Panc1 (cell line): ENCODE measurements at regions not wholly inside any gene's neighbourhood (a gene's known extent, or its start where the extent isn't known, plus 50 kb on each side); places are given as distances from the start of the nearest gene placed in this dataset.

Source experiments
- ATAC-seq: fragments of 200-7000 bp; cut with Tn5 transposase; 2 replicates; pipeline ENCODE4 v1.9.1; 2020; ENCODE audit warnings: mild to moderate bottlenecking, moderate library complexity
- BruUV-seq: library from RNA; stranded (reverse); fragments of 400-500 nt; replicated peaks from 2 replicates; lab custom pipeline; 2021; lab: Mats Ljungman, UMichigan
- CTCF ChIA-PET: fragments of 300-600 bp; sonication (Branson Sonifier 250); formaldehyde crosslinking; loops from one replicate; lab custom pipeline; 2022; ENCODE audit warnings: antibody characterized with exemption; lab: Charles Lee
- POLR2A ChIA-PET: fragments of 300-600 bp; sonication (Branson Sonifier 250); formaldehyde crosslinking; loops from one replicate; lab custom pipeline; 2022; ENCODE audit warnings: antibody characterized with exemption; lab: Charles Lee
- DNase-seq: peaks from one replicate; pipeline ENCODE4 v3.0.0-alpha.2; 2010; ENCODE audit warnings: low read depth, low spot score
- H3K27ac ChIP-seq: 2 replicates; pipeline ENCODE4 v1.5.1; 2011; ENCODE audit warnings: mild to moderate bottlenecking, low read length, inconsistent platforms
- H3K27me3 ChIP-seq: fragments of 200-500 bp; sonication (Bioruptor generic); 2 replicates; pipeline ENCODE4 v1.6.0; 2014; ENCODE audit warnings: low read length, inconsistent platforms; ENCODE audit not compliant: control insufficient read depth, insufficient read depth
- H3K36me3 ChIP-seq: fragments of 200-500 bp; sonication (Bioruptor generic); 2 replicates; pipeline ENCODE4 v1.5.1; 2014; ENCODE audit warnings: inconsistent platforms, mild to moderate bottlenecking, low read length, moderate library complexity; ENCODE audit not compliant: control insufficient read depth, insufficient read depth
- H3K4me1 ChIP-seq: 2 replicates; pipeline ENCODE4 v1.5.1; 2011; ENCODE audit warnings: inconsistent platforms, mild to moderate bottlenecking, low read length, moderate library complexity; ENCODE audit not compliant: control insufficient read depth, insufficient read depth
- H3K4me3 ChIP-seq, 2 experiments: 2 replicates each; pipeline ENCODE4 v1.5.1; 2011 to 2012; ENCODE audit warnings: low read depth in 2 of 2, low read length in 2 of 2, mild to moderate bottlenecking in 2 of 2, inconsistent platforms in 1 of 2, moderate library complexity in 1 of 2
- H3K9me3 ChIP-seq: fragments of 200-500 bp; sonication (Bioruptor generic); 2 replicates; pipeline ENCODE4 v1.5.1; 2014; ENCODE audit warnings: low read depth, mild to moderate bottlenecking, inconsistent platforms, low read length, moderate library complexity; ENCODE audit not compliant: control insufficient read depth, insufficient read depth
- POLR2AphosphoS5 ChIP-seq: IDR thresholded peaks from 2 replicates; pipeline ENCODE4 v1.6.1; 2012; ENCODE audit warnings: mild to moderate bottlenecking, low read depth, low read length, moderate library complexity
- SIN3A ChIP-seq: IDR thresholded peaks from 2 replicates; pipeline ENCODE4 v1.6.1; 2012; ENCODE audit warnings: low read depth, mild to moderate bottlenecking, low read length, moderate library complexity, borderline replicate concordance; ENCODE audit not compliant: insufficient read depth
- TCF7L2 ChIP-seq: IDR thresholded peaks from 2 replicates; pipeline ENCODE4 v1.6.1; 2011; ENCODE audit warnings: mild to moderate bottlenecking, low read depth, low read length, inconsistent platforms
- in situ Hi-C: cut with HindIII; loops from 2 replicates; pipeline ENCODE4 v1.10.0; 2016; ENCODE audit warnings: low sequenced_read_pairs, low pct_unique_long_range_greater_than_20kb
- intact Hi-C: fragments of 100-400 bp; cut with micrococcal nuclease; formaldehyde crosslinking; loops from one replicate; pipeline ENCODE4 v1.10.0; 2022; ENCODE audit not compliant: unreplicated experiment
- TF ChIP-seq, protein P1 (sequence below), 2 experiments: IDR thresholded peaks; 2 replicates each; pipeline ENCODE4 v1.6.1; 2011 to 2012; ENCODE audit warnings: low read depth in 2 of 2, control low read depth in 1 of 2, low read length in 1 of 2, mild to moderate bottlenecking in 1 of 2, moderate library complexity in 1 of 2; ENCODE audit not compliant: insufficient read depth in 1 of 2
- TF ChIP-seq, protein P2 (sequence below): fragments of 450-650 bp; IDR thresholded peaks from 2 replicates; pipeline ENCODE4 v1.5.1; 2017; ENCODE audit warnings: mild to moderate bottlenecking

DNA sequence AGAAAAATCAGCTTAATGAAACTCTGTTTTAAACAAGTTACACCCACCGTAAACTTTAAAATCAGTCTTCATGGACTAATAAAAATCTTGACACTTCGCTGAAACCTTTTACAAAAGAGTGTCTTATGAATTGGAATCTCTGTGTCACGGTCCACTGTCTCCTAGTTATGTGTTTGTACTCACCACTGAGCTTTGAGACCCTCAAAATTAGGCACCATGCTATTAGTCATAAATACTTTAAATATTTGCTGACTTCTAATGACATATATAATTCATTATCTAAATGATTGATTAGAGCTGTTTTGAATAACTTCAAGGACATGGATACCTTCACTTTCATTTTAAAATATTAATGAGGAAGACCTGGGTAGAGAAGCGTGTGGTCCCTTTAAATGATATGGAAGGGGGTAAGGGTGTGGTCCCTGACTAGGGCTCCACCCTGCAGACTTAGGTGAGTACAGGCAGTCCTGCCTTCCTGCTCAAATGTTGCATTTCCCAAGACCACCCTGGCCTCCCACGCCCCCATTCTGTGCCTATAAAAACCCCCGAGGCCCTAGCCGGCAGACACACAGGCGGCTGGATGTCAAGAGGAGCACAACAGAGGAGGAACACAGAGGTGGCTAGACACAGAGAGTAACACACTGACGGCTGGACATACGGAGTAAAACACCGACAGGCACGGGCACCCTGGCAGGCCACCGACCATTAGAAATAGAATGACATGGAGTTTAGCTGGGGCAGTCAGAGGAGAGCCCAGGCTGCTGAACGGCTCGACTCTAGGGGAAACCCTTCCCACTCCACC, 179.0 kb upstream of the CDH9 start:
- BruUV-seq, result no TSS peak
- Histone ChIP-seq H3K4me1 (no peaks in the 10 kb centered on the region; the same call in 1 of the 2 replicates), H3K27ac (peak overlapping the region; percentile 26; the same call in 1 of the 2 replicates), H3K9me3 (no peaks in the 10 kb centered on the region), H3K4me3 (peak overlapping the region; percentile 25 to 49), H3K36me3 (no peaks in the 10 kb centered on the region), H3K27me3 (no peaks in the 10 kb centered on the region)
- ChIA-PET CTCF (no interaction called here), POLR2A (interaction anchor here (0.6 kb wide), 1 partner anchor 427 kb away, joined by 3 read pairs; no protein-coding TSS in a partner anchor)
- in situ Hi-C loops, result no loop called here
- intact Hi-C loops, result no loop called here
- ATAC-seq (peak; percentile 84), DNase-seq (no peak)
- TF ChIP-seq SIN3A (no peak), POLR2AphosphoS5 (no peak), TCF7L2 (no peak)
- TF ChIP-seq, protein P1, sequence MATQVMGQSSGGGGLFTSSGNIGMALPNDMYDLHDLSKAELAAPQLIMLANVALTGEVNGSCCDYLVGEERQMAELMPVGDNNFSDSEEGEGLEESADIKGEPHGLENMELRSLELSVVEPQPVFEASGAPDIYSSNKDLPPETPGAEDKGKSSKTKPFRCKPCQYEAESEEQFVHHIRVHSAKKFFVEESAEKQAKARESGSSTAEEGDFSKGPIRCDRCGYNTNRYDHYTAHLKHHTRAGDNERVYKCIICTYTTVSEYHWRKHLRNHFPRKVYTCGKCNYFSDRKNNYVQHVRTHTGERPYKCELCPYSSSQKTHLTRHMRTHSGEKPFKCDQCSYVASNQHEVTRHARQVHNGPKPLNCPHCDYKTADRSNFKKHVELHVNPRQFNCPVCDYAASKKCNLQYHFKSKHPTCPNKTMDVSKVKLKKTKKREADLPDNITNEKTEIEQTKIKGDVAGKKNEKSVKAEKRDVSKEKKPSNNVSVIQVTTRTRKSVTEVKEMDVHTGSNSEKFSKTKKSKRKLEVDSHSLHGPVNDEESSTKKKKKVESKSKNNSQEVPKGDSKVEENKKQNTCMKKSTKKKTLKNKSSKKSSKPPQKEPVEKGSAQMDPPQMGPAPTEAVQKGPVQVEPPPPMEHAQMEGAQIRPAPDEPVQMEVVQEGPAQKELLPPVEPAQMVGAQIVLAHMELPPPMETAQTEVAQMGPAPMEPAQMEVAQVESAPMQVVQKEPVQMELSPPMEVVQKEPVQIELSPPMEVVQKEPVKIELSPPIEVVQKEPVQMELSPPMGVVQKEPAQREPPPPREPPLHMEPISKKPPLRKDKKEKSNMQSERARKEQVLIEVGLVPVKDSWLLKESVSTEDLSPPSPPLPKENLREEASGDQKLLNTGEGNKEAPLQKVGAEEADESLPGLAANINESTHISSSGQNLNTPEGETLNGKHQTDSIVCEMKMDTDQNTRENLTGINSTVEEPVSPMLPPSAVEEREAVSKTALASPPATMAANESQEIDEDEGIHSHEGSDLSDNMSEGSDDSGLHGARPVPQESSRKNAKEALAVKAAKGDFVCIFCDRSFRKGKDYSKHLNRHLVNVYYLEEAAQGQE (IDR thresholded peaks at IDR 0.05; ENCODE audit: insufficient read depth in 1 of 2, low read depth in 2 of 2, low read length in 1 of 2), result no peak
- TF ChIP-seq, protein P2, sequence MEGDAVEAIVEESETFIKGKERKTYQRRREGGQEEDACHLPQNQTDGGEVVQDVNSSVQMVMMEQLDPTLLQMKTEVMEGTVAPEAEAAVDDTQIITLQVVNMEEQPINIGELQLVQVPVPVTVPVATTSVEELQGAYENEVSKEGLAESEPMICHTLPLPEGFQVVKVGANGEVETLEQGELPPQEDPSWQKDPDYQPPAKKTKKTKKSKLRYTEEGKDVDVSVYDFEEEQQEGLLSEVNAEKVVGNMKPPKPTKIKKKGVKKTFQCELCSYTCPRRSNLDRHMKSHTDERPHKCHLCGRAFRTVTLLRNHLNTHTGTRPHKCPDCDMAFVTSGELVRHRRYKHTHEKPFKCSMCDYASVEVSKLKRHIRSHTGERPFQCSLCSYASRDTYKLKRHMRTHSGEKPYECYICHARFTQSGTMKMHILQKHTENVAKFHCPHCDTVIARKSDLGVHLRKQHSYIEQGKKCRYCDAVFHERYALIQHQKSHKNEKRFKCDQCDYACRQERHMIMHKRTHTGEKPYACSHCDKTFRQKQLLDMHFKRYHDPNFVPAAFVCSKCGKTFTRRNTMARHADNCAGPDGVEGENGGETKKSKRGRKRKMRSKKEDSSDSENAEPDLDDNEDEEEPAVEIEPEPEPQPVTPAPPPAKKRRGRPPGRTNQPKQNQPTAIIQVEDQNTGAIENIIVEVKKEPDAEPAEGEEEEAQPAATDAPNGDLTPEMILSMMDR, result no peak

DNA sequence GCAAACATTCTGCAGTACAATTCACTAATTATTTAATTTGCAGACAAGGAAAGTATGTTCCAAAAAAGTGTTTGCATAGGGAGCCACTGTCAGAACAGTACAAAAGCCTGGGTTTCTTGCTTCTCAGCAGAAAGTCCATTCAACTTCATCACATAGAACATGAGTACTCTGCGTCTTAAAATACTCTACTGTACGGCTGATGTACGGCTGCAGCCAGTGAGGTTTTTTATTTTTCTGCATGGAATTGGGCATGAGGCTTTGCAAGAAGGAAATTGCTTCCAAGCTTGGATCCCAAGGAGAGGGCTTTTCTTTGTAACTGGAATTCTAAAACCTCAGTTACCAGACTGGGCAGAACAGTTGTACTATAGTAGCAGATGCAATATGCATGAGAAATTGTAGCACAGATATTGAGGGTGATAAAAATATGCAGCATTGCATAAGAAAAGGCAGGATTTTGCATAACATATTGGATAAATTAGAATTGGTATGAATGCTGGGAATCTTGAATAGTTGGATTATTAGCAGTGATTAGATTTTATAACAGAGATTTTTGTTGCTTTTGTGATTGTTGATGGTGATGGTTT, 178.1 kb upstream of the CDH9 start:
- DNase-seq (no peak), ATAC-seq (no peak)
- Histone ChIP-seq H3K9me3 (no peaks in the 10 kb centered on the region), H3K27me3 (no peaks in the 10 kb centered on the region), H3K27ac (no peak overlapping the region), H3K4me1 (no peaks in the 10 kb centered on the region; the same call in 1 of the 2 replicates), H3K36me3 (no peaks in the 10 kb centered on the region), H3K4me3 (no peak overlapping the region)
- no TSS peak for BruUV-seq
- POLR2A ChIA-PET, result interaction anchor here (0.6 kb wide), 1 partner anchor 426 kb away, joined by 3 read pairs; no protein-coding TSS in a partner anchor
- CTCF ChIA-PET, result no interaction called here
- intact Hi-C loops (no loop called here), in situ Hi-C loops (no loop called here)
- TF ChIP-seq, protein P2, result no peak
- TF ChIP-seq SIN3A (no peak), TCF7L2 (no peak), POLR2AphosphoS5 (no peak)
- TF ChIP-seq, protein P1 (IDR thresholded peaks at IDR 0.05; ENCODE audit: insufficient read depth in 1 of 2, low read depth in 2 of 2, low read length in 1 of 2), result no peak
